ENCODE measurements at regions not wholly inside any gene's neighbourhood (a gene's known extent, or its start where the extent isn't known, plus 50 kb on each side); places are given as distances from the start of the nearest gene placed in this dataset.
"Not testable (repeated sequence)": the region's sequence is repeated elsewhere in the genome, so short reads cannot be mapped to it uniquely, and the experiment has no call there.

DNA sequence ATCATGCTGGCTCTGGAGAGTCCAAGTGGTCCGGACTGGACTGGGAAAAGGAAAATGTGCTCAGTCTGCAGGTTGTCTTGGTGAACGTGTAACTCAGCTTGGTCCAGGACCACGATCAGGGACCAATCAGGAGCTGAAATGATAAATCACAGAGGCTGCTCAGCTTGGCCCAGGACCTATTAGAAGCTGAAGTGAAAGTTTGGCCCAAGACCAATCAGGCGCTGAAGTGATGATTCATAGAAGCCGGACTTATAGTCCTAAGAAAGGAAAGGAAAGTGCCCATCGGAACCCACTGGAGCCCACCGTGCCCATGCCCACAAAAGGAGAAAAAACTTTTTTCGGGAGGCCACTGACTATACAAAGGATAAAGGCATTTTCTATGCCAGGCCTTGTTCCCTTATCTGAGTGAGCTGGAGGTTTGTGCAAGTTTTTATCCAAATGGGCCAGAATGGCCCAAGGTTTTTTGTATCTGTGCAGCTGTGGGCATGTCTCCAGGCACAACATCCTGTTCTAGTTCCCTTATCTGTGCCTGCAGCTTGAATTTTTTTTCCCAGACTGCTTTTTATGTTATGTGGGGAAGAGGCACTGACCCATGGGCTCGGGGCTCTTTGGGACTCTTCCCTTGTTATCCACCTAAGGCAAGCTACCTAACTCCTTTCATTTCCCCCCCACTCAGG, 194.4 kb downstream of the FAM133A start:
- no peak for DNase-seq

- DNase-seq: peak; percentile 25
These were observed 200.5 kb downstream of the FAM133A start for GRCh38 chrX:93874554-93874953.

DNA sequence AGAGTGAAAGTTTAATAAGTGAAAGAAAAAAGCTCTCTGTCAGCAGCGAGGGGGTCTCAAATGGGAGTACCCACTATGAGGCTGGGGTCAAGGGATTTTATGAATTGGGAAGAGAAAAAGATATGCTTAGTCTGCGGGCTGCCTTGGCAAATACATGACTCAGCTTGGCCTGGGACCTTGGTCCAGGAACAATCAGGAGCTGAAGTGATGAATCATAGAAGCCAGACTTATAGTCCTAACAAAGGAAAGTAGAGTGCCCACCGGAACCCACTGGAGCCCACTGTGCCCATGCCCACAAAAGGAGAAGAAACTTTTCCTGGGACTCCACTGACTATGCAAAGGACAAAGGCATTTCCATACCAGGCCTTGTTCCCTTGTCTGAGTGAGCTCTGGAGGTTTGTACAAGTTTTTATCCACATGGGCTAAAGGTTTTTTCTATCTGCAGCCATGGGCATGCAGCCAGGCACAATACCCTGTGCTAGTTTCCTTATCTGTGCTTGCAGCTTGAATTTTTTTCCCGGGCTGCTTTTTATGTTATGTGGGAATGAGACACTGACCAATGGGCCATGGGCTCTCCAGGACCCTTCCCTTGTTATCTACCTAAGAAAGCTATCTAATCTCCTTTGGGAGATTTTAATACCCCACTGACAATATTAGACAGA, 201.7 kb downstream of the FAM133A start:
- DNase-seq: no peak

GRCh38 chrX:93921041-93921440, 247.0 kb downstream of the FAM133A start:
- DNase-seq: not testable (repeated sequence)

DNA sequence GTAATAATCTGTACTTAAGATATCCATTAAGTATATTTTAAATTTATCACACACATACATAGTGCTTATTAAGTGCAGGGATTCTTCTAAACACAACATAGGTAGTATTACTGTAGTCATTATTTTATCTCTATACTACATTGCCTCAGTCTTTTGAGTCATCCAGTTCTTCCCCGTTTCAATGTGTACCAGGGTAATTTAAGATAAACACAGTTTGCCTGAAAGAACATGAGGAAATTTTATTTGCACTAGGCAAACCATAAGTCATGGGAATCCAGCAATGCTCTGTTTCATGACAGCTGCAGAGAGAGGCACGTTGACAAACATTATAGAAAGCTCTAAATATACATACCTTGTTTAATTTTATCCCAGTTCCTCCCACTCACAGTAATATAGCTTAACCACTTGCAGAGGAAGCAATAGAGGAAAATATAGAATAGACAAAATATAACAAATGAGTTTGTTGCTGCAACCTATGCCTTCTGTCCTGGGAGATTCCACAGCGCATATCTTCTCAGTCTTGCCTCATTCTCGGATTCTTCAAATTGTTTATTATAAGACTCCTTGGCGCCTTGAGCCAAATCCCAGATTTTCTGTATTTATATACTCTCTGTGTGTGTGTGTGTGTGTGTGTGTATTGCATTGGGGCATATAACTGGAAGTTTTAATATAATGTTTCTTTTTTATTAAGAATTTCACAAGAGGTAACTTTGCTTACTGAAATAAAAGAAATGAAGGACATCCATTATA, 258.6 kb downstream of the FAM133A start:
- DNase-seq: no peak

GRCh38 chrX:93977641-93978040, 303.6 kb downstream of the FAM133A start:
- DNase-seq: no peak

GRCh38 chrX:93985344-93986307, 311.6 kb downstream of the FAM133A start:
- no peak for DNase-seq

All from retina (tissue), 1 donor.